ENCODE measurements at regions not wholly inside any gene's neighbourhood (a gene's known extent, or its start where the extent isn't known, plus 50 kb on each side); places are given as distances from the start of the nearest gene placed in this dataset.

DNA sequence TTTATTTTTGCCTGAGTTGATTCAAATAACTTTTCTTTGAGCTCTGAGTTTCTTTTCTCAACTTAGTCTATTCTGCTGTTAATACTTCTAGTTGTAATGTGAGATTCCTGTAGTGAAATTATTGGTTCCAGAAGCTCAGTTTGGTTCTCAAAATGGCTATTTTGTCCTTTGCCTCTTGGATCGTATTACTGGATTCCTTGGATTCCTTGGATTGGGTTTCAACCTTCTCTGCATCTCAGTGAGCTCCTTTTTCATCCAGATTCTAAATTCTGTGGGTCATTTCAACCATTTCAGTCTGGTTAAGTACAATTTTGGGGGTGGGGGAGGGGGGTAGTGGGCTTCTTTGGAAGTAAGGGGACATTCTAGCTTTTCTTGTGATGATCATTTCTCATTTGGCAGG is 341.1 kb upstream of the CNTN5 start:
- no peak overlapping the region for H3K9ac ChIP-seq (ENCODE audit: insufficient read depth, low read length, poor library complexity, severe bottlenecking)
- H2AFZ ChIP-seq (ENCODE audit: insufficient read depth, low read depth, low read length, poor library complexity, severe bottlenecking) = no peak overlapping the region
- no peaks in the 10 kb centered on the region for H4K20me1 ChIP-seq (ENCODE audit: insufficient read depth, low read length)
- H3K79me2 ChIP-seq (ENCODE audit: insufficient read depth, low read length) = no peaks in the 10 kb centered on the region
- no peaks in the 10 kb centered on the region for H3K27me3 ChIP-seq (ENCODE audit: control insufficient read depth in 2 of 2, insufficient read depth in 2 of 2, low read length in 2 of 2)
- H3K9me3 ChIP-seq (replicated peaks in 1 of 2; ENCODE audit: control insufficient read depth in 1 of 2, insufficient read depth in 1 of 2, low read length in 2 of 2) = peaks cover 11 to 16% of the 10 kb centered on the region in 2 donors
- H3K36me3 ChIP-seq (replicated peaks in 1 of 2; ENCODE audit: control insufficient read depth in 1 of 2, insufficient read depth in 2 of 2, low read length in 2 of 2) = no peaks in the 10 kb centered on the region
- H3K4me1 ChIP-seq (ENCODE audit: control insufficient read depth in 1 of 2, insufficient read depth in 2 of 2, low read length in 2 of 2) = no peaks in the 10 kb centered on the region
- intact Hi-C loops (cut with micrococcal nuclease) = no loop called here
- H3K4me2 ChIP-seq (replicated peaks; ENCODE audit: extremely low read depth, low read length, poor library complexity, severe bottlenecking) = no peak overlapping the region
- no peaks in the 10 kb centered on the region for H3K4me1 Mint-ChIP-seq
- H3K4me3 ChIP-seq (replicated peaks in 1 of 3; ENCODE audit: low read depth in 2 of 3, low read length in 3 of 3) = no peak overlapping the region
- peaks cover 0 to 1% (median 0%) of the 10 kb centered on the region in 3 donors for H3K27me3 Mint-ChIP-seq (ENCODE audit: low read depth in 3 of 3)
- H3K4me3 Mint-ChIP-seq = no peak overlapping the region
- no peak overlapping the region for H3K27ac ChIP-seq (ENCODE audit: low read depth in 1 of 2, low read length in 2 of 2)
- no peak for TF ChIP-seq CTCF (IDR thresholded peaks at IDR 0.05)
- H3K36me3 Mint-ChIP-seq = no peaks in the 10 kb centered on the region
- WGBS (ENCODE audit: insufficient coverage) = 80% methylated on average over 1 of the region's 1 CpG
- no peak for DNase-seq
- no peak overlapping the region for H3K27ac Mint-ChIP-seq
- peaks cover 4 to 23% (median 12%) of the 10 kb centered on the region in 7 donors for H3K9me3 Mint-ChIP-seq

- no peaks in the 10 kb centered on the region for H3K79me2 ChIP-seq (ENCODE audit: insufficient read depth, low read length)
- no peaks in the 10 kb centered on the region for H3K36me3 ChIP-seq (replicated peaks in 1 of 2; ENCODE audit: control insufficient read depth in 1 of 2, insufficient read depth in 2 of 2, low read length in 2 of 2)
- H3K4me2 ChIP-seq (replicated peaks; ENCODE audit: extremely low read depth, low read length, poor library complexity, severe bottlenecking) = no peak overlapping the region
- TF ChIP-seq CTCF (IDR thresholded peaks at IDR 0.05) = no peak
- H3K4me1 ChIP-seq (ENCODE audit: control insufficient read depth in 1 of 2, insufficient read depth in 2 of 2, low read length in 2 of 2) = no peaks in the 10 kb centered on the region
- Mint-ChIP-seq H3K4me1 (no peaks in the 10 kb centered on the region), H3K36me3 (no peaks in the 10 kb centered on the region), H3K27me3 (ENCODE audit: low read depth in 3 of 3) (no peaks in the 10 kb centered on the region), H3K4me3 (no peak overlapping the region), H3K27ac (no peak overlapping the region), H3K9me3 (peaks cover 0 to 11% (median 4%) of the 10 kb centered on the region in 7 donors)
- no peak overlapping the region for H3K4me3 ChIP-seq (replicated peaks in 1 of 3; ENCODE audit: low read depth in 2 of 3, low read length in 3 of 3)
- peaks cover 0 to 4% of the 10 kb centered on the region in 2 donors for H3K9me3 ChIP-seq (replicated peaks in 1 of 2; ENCODE audit: control insufficient read depth in 1 of 2, insufficient read depth in 1 of 2, low read length in 2 of 2)
- no peaks in the 10 kb centered on the region for H4K20me1 ChIP-seq (ENCODE audit: insufficient read depth, low read length)
- H3K27me3 ChIP-seq (ENCODE audit: control insufficient read depth in 2 of 2, insufficient read depth in 2 of 2, low read length in 2 of 2) = no peaks in the 10 kb centered on the region
- no peak overlapping the region for H3K27ac ChIP-seq (ENCODE audit: low read depth in 1 of 2, low read length in 2 of 2)
- DNase-seq = no peak
- H3K9ac ChIP-seq (ENCODE audit: insufficient read depth, low read length, poor library complexity, severe bottlenecking) = no peak overlapping the region
- no peak overlapping the region for H2AFZ ChIP-seq (ENCODE audit: insufficient read depth, low read depth, low read length, poor library complexity, severe bottlenecking)
- intact Hi-C loops (cut with micrococcal nuclease) = no loop called here
- no CpG with 5 or more reads among the region's 1 CpG for whole genome bisulfite sequencing (ENCODE audit: insufficient coverage)
Observed at GRCh38 chr11:98701541-98701940, 319.2 kb upstream of the CNTN5 start.

Data from CD14-positive monocyte (primary cell).